SK-N-SH treated with all-trans-retinoic acid at 6 μM for 48 hours (cell line): ENCODE measurements at regions not wholly inside any gene's neighbourhood (a gene's known extent, or its start where the extent isn't known, plus 50 kb on each side); places are given as distances from the start of the nearest gene placed in this dataset.

Experiments
- ARNTL ChIP-seq: fragments of 450-650 bp; formaldehyde crosslinking; IDR thresholded peaks from 2 replicates; pipeline ENCODE4 v1.5.0; 2020; ENCODE audit warnings: low read depth, mild to moderate bottlenecking, moderate library complexity, borderline replicate concordance
- BACH2 ChIP-seq: fragments of 250-450 bp; sonication (Bioruptor Pico); IDR thresholded peaks from 2 replicates; pipeline ENCODE4 v1.9.0; 2021; ENCODE audit warnings: mild to moderate bottlenecking, borderline replicate concordance
- PPARA ChIP-seq: fragments of 250-450 bp; sonication (Bioruptor Pico); IDR thresholded peaks from 2 replicates; pipeline ENCODE4 v1.5.0; 2020; ENCODE audit warnings: mild to moderate bottlenecking, borderline replicate concordance
- SNAI2 ChIP-seq: fragments of 250-450 bp; sonication (Bioruptor Pico); IDR thresholded peaks from 2 replicates; pipeline ENCODE4 v1.5.0; 2020; ENCODE audit warnings: mild to moderate bottlenecking, moderate library complexity
- TOX ChIP-seq: fragments of 250-450 bp; sonication (Bioruptor Pico); IDR thresholded peaks from 2 replicates; pipeline ENCODE4 v1.8.0; 2021; ENCODE audit warnings: mild to moderate bottlenecking, moderate library complexity, borderline replicate concordance
- TF ChIP-seq, protein P1 (sequence below): fragments of 250-450 bp; sonication (Bioruptor Pico); IDR thresholded peaks from 2 replicates; pipeline ENCODE4 v1.8.0; 2020; ENCODE audit warnings: mild to moderate bottlenecking, moderate library complexity, borderline replicate concordance
- TF ChIP-seq, protein P2 (sequence below): fragments of 250-450 bp; sonication (Bioruptor Pico); IDR thresholded peaks from 2 replicates; pipeline ENCODE4 v1.5.0; 2020; ENCODE audit warnings: mild to moderate bottlenecking, moderate library complexity

DNA sequence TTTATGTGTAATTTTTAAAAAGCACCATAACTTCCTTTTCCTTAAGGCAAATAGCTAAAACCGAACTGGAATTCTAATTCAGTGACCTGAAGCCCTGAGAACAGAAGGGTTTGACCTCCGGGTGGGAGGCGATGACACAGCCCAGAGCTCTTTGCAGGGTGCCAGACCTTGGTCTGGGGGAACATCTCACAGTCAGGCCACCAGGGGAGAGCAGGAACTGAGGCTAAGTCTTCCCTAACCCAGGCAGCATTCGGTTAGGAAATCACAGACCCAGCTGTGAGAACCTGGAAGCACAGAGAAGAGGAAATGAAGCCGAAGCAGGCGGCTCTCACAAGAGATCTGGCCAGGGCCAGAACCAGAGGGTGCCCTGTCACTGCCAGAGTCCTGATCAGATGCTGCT, 444.8 kb downstream of the TTLL7 start:
- TF ChIP-seq SNAI2 (CRISPR knock-in tag) (no peak), BACH2 (CRISPR knock-in tag) (no peak), PPARA (CRISPR knock-in tag) (no peak), TOX (CRISPR knock-in tag) (no peak), ARNTL (CRISPR knock-in tag) (no peak)
- TF ChIP-seq, protein P1, sequence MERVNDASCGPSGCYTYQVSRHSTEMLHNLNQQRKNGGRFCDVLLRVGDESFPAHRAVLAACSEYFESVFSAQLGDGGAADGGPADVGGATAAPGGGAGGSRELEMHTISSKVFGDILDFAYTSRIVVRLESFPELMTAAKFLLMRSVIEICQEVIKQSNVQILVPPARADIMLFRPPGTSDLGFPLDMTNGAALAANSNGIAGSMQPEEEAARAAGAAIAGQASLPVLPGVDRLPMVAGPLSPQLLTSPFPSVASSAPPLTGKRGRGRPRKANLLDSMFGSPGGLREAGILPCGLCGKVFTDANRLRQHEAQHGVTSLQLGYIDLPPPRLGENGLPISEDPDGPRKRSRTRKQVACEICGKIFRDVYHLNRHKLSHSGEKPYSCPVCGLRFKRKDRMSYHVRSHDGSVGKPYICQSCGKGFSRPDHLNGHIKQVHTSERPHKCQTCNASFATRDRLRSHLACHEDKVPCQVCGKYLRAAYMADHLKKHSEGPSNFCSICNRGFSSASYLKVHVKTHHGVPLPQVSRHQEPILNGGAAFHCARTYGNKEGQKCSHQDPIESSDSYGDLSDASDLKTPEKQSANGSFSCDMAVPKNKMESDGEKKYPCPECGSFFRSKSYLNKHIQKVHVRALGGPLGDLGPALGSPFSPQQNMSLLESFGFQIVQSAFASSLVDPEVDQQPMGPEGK (CRISPR knock-in tag) = no peak
- TF ChIP-seq, protein P2, sequence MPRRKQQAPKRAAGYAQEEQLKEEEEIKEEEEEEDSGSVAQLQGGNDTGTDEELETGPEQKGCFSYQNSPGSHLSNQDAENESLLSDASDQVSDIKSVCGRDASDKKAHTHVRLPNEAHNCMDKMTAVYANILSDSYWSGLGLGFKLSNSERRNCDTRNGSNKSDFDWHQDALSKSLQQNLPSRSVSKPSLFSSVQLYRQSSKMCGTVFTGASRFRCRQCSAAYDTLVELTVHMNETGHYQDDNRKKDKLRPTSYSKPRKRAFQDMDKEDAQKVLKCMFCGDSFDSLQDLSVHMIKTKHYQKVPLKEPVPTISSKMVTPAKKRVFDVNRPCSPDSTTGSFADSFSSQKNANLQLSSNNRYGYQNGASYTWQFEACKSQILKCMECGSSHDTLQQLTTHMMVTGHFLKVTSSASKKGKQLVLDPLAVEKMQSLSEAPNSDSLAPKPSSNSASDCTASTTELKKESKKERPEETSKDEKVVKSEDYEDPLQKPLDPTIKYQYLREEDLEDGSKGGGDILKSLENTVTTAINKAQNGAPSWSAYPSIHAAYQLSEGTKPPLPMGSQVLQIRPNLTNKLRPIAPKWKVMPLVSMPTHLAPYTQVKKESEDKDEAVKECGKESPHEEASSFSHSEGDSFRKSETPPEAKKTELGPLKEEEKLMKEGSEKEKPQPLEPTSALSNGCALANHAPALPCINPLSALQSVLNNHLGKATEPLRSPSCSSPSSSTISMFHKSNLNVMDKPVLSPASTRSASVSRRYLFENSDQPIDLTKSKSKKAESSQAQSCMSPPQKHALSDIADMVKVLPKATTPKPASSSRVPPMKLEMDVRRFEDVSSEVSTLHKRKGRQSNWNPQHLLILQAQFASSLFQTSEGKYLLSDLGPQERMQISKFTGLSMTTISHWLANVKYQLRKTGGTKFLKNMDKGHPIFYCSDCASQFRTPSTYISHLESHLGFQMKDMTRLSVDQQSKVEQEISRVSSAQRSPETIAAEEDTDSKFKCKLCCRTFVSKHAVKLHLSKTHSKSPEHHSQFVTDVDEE (CRISPR knock-in tag) = no peak
